OCI-LY1 (cell line): ENCODE measurements at regions not wholly inside any gene's neighbourhood (a gene's known extent, or its start where the extent isn't known, plus 50 kb on each side); places are given as distances from the start of the nearest gene placed in this dataset.

Experiments used
- CTCF ChIP-seq: fragments of 200-600 bp; sonication (generic), shearing (Covaris generic); IDR thresholded peaks from 2 replicates; pipeline ENCODE4 v1.5.1; 2017; ENCODE audit warnings: mild to moderate bottlenecking, antibody characterized with exemption, low read length, moderate library complexity, mixed read lengths
- EZH2 ChIP-seq: fragments of 200-600 bp; sonication (generic), shearing (Covaris generic); IDR thresholded peaks from 2 replicates; pipeline ENCODE4 v1.8.0; 2017; ENCODE audit warnings: borderline replicate concordance, mixed run types, mild to moderate bottlenecking, antibody characterized with exemption, low read length, moderate library complexity, mixed read lengths

- TF ChIP-seq CTCF = no peak
- no peak for TF ChIP-seq EZH2
These were observed 440.3 kb upstream of the CRIM1 start for GRCh38 chr2:35915261-35915660.
